ENCODE measurements at regions not wholly inside any gene's neighbourhood (a gene's known extent, or its start where the extent isn't known, plus 50 kb on each side); places are given as distances from the start of the nearest gene placed in this dataset.

- no peak for DNase-seq
Observed at GRCh38 chr15:88744548-88745020, 58.7 kb upstream of the ACAN start.

- DNase-seq, result no peak
Observed at GRCh38 chr15:88745065-88745464, 58.2 kb upstream of the ACAN start.

GRCh38 chr15:88745696-88746095 lies 57.5 kb upstream of the ACAN start:
- DNase-seq, result no peak

- no peak for DNase-seq
Observed at GRCh38 chr15:88746451-88746850, 56.8 kb upstream of the ACAN start.

- no peak for DNase-seq
Observed at GRCh38 chr15:88747111-88747510, 56.1 kb upstream of the ACAN start.

GRCh38 chr15:88747631-88748030 lies 55.6 kb upstream of the ACAN start:
- no peak for DNase-seq

GRCh38 chr15:88748081-88748480 lies 55.2 kb upstream of the ACAN start:
- DNase-seq, result no peak

- no peak for DNase-seq
Observed at GRCh38 chr15:88748651-88749050, 54.6 kb upstream of the ACAN start.

- DNase-seq, result no peak
Observed at GRCh38 chr15:88749699-88750098, 53.5 kb upstream of the ACAN start.

GRCh38 chr15:88752501-88752900 lies 50.7 kb upstream of the ACAN start:
- no peak for DNase-seq

GRCh38 chr15:88752951-88753350 lies 50.3 kb upstream of the ACAN start:
- DNase-seq, result no peak
